GM23248 (cell line): ENCODE measurements at regions not wholly inside any gene's neighbourhood (a gene's known extent, or its start where the extent isn't known, plus 50 kb on each side); places are given as distances from the start of the nearest gene placed in this dataset.

ENCODE experiments used
- DNase-seq: peaks from one replicate; pipeline ENCODE4 v3.0.0-alpha.2; 2015
- H2AFZ ChIP-seq: fragments of 200-600 bp; sonication (generic); 2 replicates; pipeline ENCODE4 v1.6.1; 2016; ENCODE audit warnings: antibody characterized with exemption
- H3F3A ChIP-seq: fragments of 200-600 bp; sonication (generic); 2 replicates; pipeline ENCODE4 v1.6.1; 2016; ENCODE audit warnings: mild to moderate bottlenecking, antibody characterized with exemption, mixed run types; ENCODE audit not compliant: insufficient read depth
- H3K27ac ChIP-seq: fragments of 200-600 bp; sonication (generic); 2 replicates; pipeline ENCODE4 v1.5.1; 2016; ENCODE audit warnings: mild to moderate bottlenecking
- H3K27me3 ChIP-seq: fragments of 200-600 bp; sonication (generic); replicated peaks from 2 replicates; pipeline ENCODE4 v1.6.1; 2016; ENCODE audit warnings: mild to moderate bottlenecking; ENCODE audit not compliant: insufficient read depth
- H3K36me3 ChIP-seq: fragments of 200-600 bp; sonication (generic); 2 replicates; pipeline ENCODE4 v1.6.1; 2016; ENCODE audit warnings: low read depth, mild to moderate bottlenecking
- H3K4me1 ChIP-seq: fragments of 200-600 bp; sonication (generic); 2 replicates; pipeline ENCODE4 v1.6.1; 2016; ENCODE audit warnings: mild to moderate bottlenecking; ENCODE audit not compliant: insufficient read depth
- H3K4me2 ChIP-seq: fragments of 200-600 bp; sonication (generic); one replicate; pipeline ENCODE4 v1.6.1; 2016; ENCODE audit warnings: mild to moderate bottlenecking; ENCODE audit not compliant: unreplicated experiment
- H3K4me3 ChIP-seq: fragments of 200-600 bp; sonication (generic); 2 replicates; pipeline ENCODE4 v1.5.1; 2016; ENCODE audit warnings: mild to moderate bottlenecking
- H3K79me2 ChIP-seq: fragments of 200-600 bp; sonication (generic); 2 replicates; pipeline ENCODE4 v1.6.1; 2016; ENCODE audit warnings: mild to moderate bottlenecking; ENCODE audit not compliant: insufficient read depth
- H3K9ac ChIP-seq: fragments of 200-600 bp; sonication (generic); 2 replicates; pipeline ENCODE4 v1.6.1; 2016; ENCODE audit warnings: mild to moderate bottlenecking
- H3K9me2 ChIP-seq: fragments of 200-600 bp; sonication (generic); 2 replicates; pipeline ENCODE4 v1.6.1; 2016; ENCODE audit warnings: mixed run types, mild to moderate bottlenecking, moderate library complexity; ENCODE audit not compliant: insufficient read depth
- H3K9me3 ChIP-seq: fragments of 200-600 bp; sonication (generic); one replicate; pipeline ENCODE4 v1.6.1; 2017; ENCODE audit warnings: low read depth
- H4K20me1 ChIP-seq: fragments of 200-600 bp; sonication (generic); 2 replicates; pipeline ENCODE4 v1.6.0; 2016; ENCODE audit not compliant: insufficient read depth
- EZH2 ChIP-seq: fragments of 200-600 bp; sonication (generic); IDR thresholded peaks from 2 replicates; pipeline ENCODE4 v1.6.1; 2018; ENCODE audit warnings: antibody characterized with exemption, mild to moderate bottlenecking; ENCODE audit not compliant: insufficient read depth, poor library complexity, severe bottlenecking
- EZH2phosphoT487 ChIP-seq: fragments of 200-600 bp; sonication (generic); IDR thresholded peaks from 2 replicates; pipeline ENCODE4 v1.6.1; 2018; ENCODE audit warnings: antibody characterized with exemption, moderate library complexity, mild to moderate bottlenecking, low read depth; ENCODE audit not compliant: insufficient read depth
- WGBS, 2 experiments: methylation state at CpG; one replicate each; pipeline ENCODE4 v1.1.6; 2015 to 2017; ENCODE audit warnings: low lambda C conversion rate in 2 of 2, low coverage in 1 of 2; ENCODE audit errors: missing lambda C conversion rate in 2 of 2; 5-methylcytosine and 5-hydroxymethylcytosine counted together
- in situ Hi-C: fragments of 300-500 bp; cut with MboI; formaldehyde crosslinking; loops from 2 replicates; pipeline ENCODE4 v1.15.0; 2020

- Histone ChIP-seq H3K9ac (no peak overlapping the region), H3K79me2 (no peaks in the 10 kb centered on the region), H3K27me3 (no peaks in the 10 kb centered on the region), H4K20me1 (no peaks in the 10 kb centered on the region), H3K27ac (no peak overlapping the region), H3K4me2 (no peak overlapping the region), H3K36me3 (no peaks in the 10 kb centered on the region), H3K9me2 (no peaks in the 10 kb centered on the region), H3K4me3 (no peak overlapping the region), H3K4me1 (no peaks in the 10 kb centered on the region), H2AFZ (no peak overlapping the region), H3K9me3 (no peaks in the 10 kb centered on the region), H3F3A (no peaks in the 10 kb centered on the region)
- DNase-seq, result no peak
- in situ Hi-C loops, result no loop called here
- TF ChIP-seq EZH2phosphoT487, result no peak
- TF ChIP-seq EZH2, result no peak
- 33 to 37% methylated on average over 3 of the region's 3 CpGs for WGBS, 2 experiments
These were observed 525.5 kb upstream of the PRKX start for GRCh38 chrX:4238916-4239315.

- Histone ChIP-seq H3K4me3 (no peak overlapping the region), H3K9ac (no peak overlapping the region), H3K4me2 (no peak overlapping the region), H4K20me1 (no peaks in the 10 kb centered on the region), H3K4me1 (no peaks in the 10 kb centered on the region), H3K27me3 (no peaks in the 10 kb centered on the region), H3K79me2 (no peaks in the 10 kb centered on the region), H2AFZ (no peak overlapping the region), H3K9me3 (no peaks in the 10 kb centered on the region), H3K27ac (no peak overlapping the region), H3F3A (no peaks in the 10 kb centered on the region), H3K9me2 (no peaks in the 10 kb centered on the region), H3K36me3 (no peaks in the 10 kb centered on the region)
- WGBS, 2 experiments, result 0% methylated on average over 2 of the region's 2 CpGs
- TF ChIP-seq EZH2, result no peak
- no peak for TF ChIP-seq EZH2phosphoT487
- in situ Hi-C loops, result no loop called here
- no peak for DNase-seq
These were observed 511.6 kb upstream of the PRKX start for GRCh38 chrX:4225086-4225485.

- Histone ChIP-seq H3K4me2 (no peak overlapping the region), H3K9me3 (no peaks in the 10 kb centered on the region), H4K20me1 (no peaks in the 10 kb centered on the region), H3K9ac (no peak overlapping the region), H2AFZ (no peak overlapping the region), H3K9me2 (no peaks in the 10 kb centered on the region), H3F3A (no peaks in the 10 kb centered on the region), H3K4me1 (no peaks in the 10 kb centered on the region), H3K27me3 (no peaks in the 10 kb centered on the region), H3K4me3 (no peak overlapping the region), H3K79me2 (no peaks in the 10 kb centered on the region), H3K36me3 (no peaks in the 10 kb centered on the region), H3K27ac (no peak overlapping the region)
- WGBS, 2 experiments, result 0 to 5% methylated on average over 2 to 3 of the region's 3 CpGs
- TF ChIP-seq EZH2phosphoT487, result no peak
- in situ Hi-C loops, result no loop called here
- DNase-seq, result no peak
These were observed 493.5 kb upstream of the PRKX start for GRCh38 chrX:4206941-4207340.

- Histone ChIP-seq H3K27ac (no peak overlapping the region), H3K4me2 (no peak overlapping the region), H2AFZ (no peak overlapping the region), H3K4me3 (no peak overlapping the region), H3K27me3 (no peaks in the 10 kb centered on the region), H3K9ac (no peak overlapping the region), H3K9me3 (no peaks in the 10 kb centered on the region), H3F3A (no peaks in the 10 kb centered on the region), H3K36me3 (no peaks in the 10 kb centered on the region), H4K20me1 (no peaks in the 10 kb centered on the region), H3K9me2 (no peaks in the 10 kb centered on the region), H3K4me1 (no peaks in the 10 kb centered on the region), H3K79me2 (no peaks in the 10 kb centered on the region)
- 40 to 41% methylated on average over 6 of the region's 6 CpGs for WGBS, 2 experiments
- DNase-seq, result no peak
- in situ Hi-C loops, result no loop called here
- TF ChIP-seq EZH2 (no peak), EZH2phosphoT487 (no peak)
These were observed 484.5 kb upstream of the PRKX start for GRCh38 chrX:4197971-4198370.

GRCh38 chrX:4193500-4194155 lies 480.2 kb upstream of the PRKX start:
- Histone ChIP-seq H3K27me3 (no peaks in the 10 kb centered on the region), H3K79me2 (no peaks in the 10 kb centered on the region), H3K9ac (no peak overlapping the region), H4K20me1 (no peaks in the 10 kb centered on the region), H3K36me3 (no peaks in the 10 kb centered on the region), H3K4me1 (no peaks in the 10 kb centered on the region), H3F3A (no peaks in the 10 kb centered on the region), H3K9me3 (no peaks in the 10 kb centered on the region), H3K9me2 (no peaks in the 10 kb centered on the region), H3K4me2 (no peak overlapping the region), H3K27ac (no peak overlapping the region), H2AFZ (no peak overlapping the region), H3K4me3 (no peak overlapping the region)
- 21 to 35% methylated on average over 6 of the region's 6 CpGs for WGBS, 2 experiments
- no peak for TF ChIP-seq EZH2phosphoT487
- TF ChIP-seq EZH2, result no peak
- in situ Hi-C loops, result no loop called here
- DNase-seq, result no peak
